OCI-LY1 (cell line): ENCODE measurements at regions not wholly inside any gene's neighbourhood (a gene's known extent, or its start where the extent isn't known, plus 50 kb on each side); places are given as distances from the start of the nearest gene placed in this dataset.

ENCODE experiments used
- H2AFZ ChIP-seq: fragments of 200-600 bp; sonication (generic), shearing (Covaris generic); 2 replicates; pipeline ENCODE4 v1.6.0; 2014; ENCODE audit warnings: antibody characterized with exemption, mild to moderate bottlenecking, low read length
- H3F3A ChIP-seq: fragments of 200-600 bp; sonication (generic), shearing (Covaris generic); 2 replicates; pipeline ENCODE4 v1.6.0; 2014; ENCODE audit warnings: mild to moderate bottlenecking, antibody characterized with exemption, low read length, moderate library complexity; ENCODE audit not compliant: insufficient read depth
- H3K27ac ChIP-seq: fragments of 200-600 bp; sonication (generic); 2 replicates; pipeline ENCODE4 v1.5.1; 2014; ENCODE audit warnings: low read length, mixed run types, mild to moderate bottlenecking, low read depth; ENCODE audit not compliant: poor library complexity, severe bottlenecking
- H3K27me3 ChIP-seq: fragments of 200-600 bp; sonication (generic); 2 replicates; pipeline ENCODE4 v1.6.0; 2014; ENCODE audit warnings: antibody characterized with exemption, mild to moderate bottlenecking, low read length, moderate library complexity; ENCODE audit not compliant: insufficient read depth
- H3K36me3 ChIP-seq: fragments of 200-600 bp; sonication (generic); 2 replicates; pipeline ENCODE4 v1.6.1; 2014; ENCODE audit warnings: mild to moderate bottlenecking, antibody characterized with exemption, low read length, moderate library complexity, mixed read lengths; ENCODE audit not compliant: insufficient read depth
- H3K4me1 ChIP-seq: fragments of 200-600 bp; sonication (generic); 2 replicates; pipeline ENCODE4 v1.5.1; 2014; ENCODE audit warnings: mild to moderate bottlenecking, low read length, moderate library complexity; ENCODE audit not compliant: insufficient read depth, severe bottlenecking
- H3K4me2 ChIP-seq: fragments of 200-600 bp; sonication (generic), shearing (Covaris generic); 2 replicates; pipeline ENCODE4 v1.6.1; 2014; ENCODE audit warnings: low read length
- H3K4me3 ChIP-seq: fragments of 200-600 bp; sonication (generic); 2 replicates; pipeline ENCODE4 v1.5.1; 2014; ENCODE audit warnings: low read length, low read depth, mild to moderate bottlenecking, mixed read lengths; ENCODE audit not compliant: poor library complexity, severe bottlenecking
- H3K79me2 ChIP-seq: fragments of 200-600 bp; shearing (Covaris generic); 2 replicates; pipeline ENCODE4 v1.6.1; 2016; ENCODE audit warnings: mixed run types, low read length, mixed read lengths; ENCODE audit not compliant: insufficient read depth
- H3K9ac ChIP-seq: fragments of 200-600 bp; sonication (generic), shearing (Covaris generic); 2 replicates; pipeline ENCODE4 v1.6.1; 2014; ENCODE audit warnings: mild to moderate bottlenecking, low read length, mixed read lengths
- H3K9me2 ChIP-seq: fragments of 200-600 bp; sonication (generic), shearing (Covaris generic); 2 replicates; pipeline ENCODE4 v1.6.1; 2014; ENCODE audit warnings: low read depth, mild to moderate bottlenecking, low read length, mixed read lengths
- H3K9me3 ChIP-seq: fragments of 200-600 bp; shearing (Covaris generic); 2 replicates; pipeline ENCODE4 v1.6.1; 2014; ENCODE audit warnings: low read length, mixed read lengths
- H4K20me1 ChIP-seq: fragments of 200-600 bp; sonication (generic), shearing (Covaris generic); 2 replicates; pipeline ENCODE4 v1.6.0; 2016; ENCODE audit warnings: mild to moderate bottlenecking, low read length; ENCODE audit not compliant: insufficient read depth
- EZH2 ChIP-seq: fragments of 200-600 bp; sonication (generic), shearing (Covaris generic); IDR thresholded peaks from 2 replicates; pipeline ENCODE4 v1.8.0; 2017; ENCODE audit warnings: borderline replicate concordance, mixed run types, mild to moderate bottlenecking, antibody characterized with exemption, low read length, moderate library complexity, mixed read lengths
- TF ChIP-seq, protein P1 (sequence below): fragments of 200-600 bp; sonication (generic), shearing (Covaris generic); IDR thresholded peaks from 2 replicates; pipeline ENCODE4 v1.5.1; 2017; ENCODE audit warnings: mild to moderate bottlenecking, antibody characterized with exemption, low read length, moderate library complexity, mixed read lengths

DNA sequence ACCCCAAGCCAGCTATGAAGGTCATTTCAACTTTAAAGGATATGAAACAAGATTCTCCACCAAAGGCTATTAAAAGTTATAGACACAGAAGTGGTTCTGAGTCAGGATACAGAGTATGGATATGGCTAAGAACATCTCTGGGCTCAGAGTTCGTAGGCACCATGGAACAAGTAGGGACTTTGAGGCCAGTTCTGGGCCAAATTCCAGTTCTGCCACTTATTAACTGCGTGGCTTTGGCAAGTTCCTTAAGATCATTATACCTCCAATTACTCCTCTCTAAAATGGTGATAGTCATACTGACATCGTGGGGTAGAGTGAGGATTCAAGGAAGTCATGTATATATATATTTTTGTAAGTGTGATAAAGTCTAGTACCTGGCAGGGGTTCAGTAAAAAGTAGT lies 105.8 kb upstream of the NFE2L3 start:
- Histone ChIP-seq H3K4me3 (no peak overlapping the region), H3K27ac (no peak overlapping the region), H2AFZ (no peak overlapping the region), H3K9me2 (no peaks in the 10 kb centered on the region), H3K79me2 (no peaks in the 10 kb centered on the region), H3K36me3 (no peaks in the 10 kb centered on the region), H3K9me3 (peaks cover 2% of the 10 kb centered on the region; the same call in 1 of the 2 replicates), H3K4me2 (no peak overlapping the region), H3K27me3 (no peaks in the 10 kb centered on the region), H3K9ac (no peak overlapping the region), H4K20me1 (no peaks in the 10 kb centered on the region), H3K4me1 (peaks cover 5% of the 10 kb centered on the region), H3F3A (no peaks in the 10 kb centered on the region)
- TF ChIP-seq EZH2 = no peak
- TF ChIP-seq, protein P1, sequence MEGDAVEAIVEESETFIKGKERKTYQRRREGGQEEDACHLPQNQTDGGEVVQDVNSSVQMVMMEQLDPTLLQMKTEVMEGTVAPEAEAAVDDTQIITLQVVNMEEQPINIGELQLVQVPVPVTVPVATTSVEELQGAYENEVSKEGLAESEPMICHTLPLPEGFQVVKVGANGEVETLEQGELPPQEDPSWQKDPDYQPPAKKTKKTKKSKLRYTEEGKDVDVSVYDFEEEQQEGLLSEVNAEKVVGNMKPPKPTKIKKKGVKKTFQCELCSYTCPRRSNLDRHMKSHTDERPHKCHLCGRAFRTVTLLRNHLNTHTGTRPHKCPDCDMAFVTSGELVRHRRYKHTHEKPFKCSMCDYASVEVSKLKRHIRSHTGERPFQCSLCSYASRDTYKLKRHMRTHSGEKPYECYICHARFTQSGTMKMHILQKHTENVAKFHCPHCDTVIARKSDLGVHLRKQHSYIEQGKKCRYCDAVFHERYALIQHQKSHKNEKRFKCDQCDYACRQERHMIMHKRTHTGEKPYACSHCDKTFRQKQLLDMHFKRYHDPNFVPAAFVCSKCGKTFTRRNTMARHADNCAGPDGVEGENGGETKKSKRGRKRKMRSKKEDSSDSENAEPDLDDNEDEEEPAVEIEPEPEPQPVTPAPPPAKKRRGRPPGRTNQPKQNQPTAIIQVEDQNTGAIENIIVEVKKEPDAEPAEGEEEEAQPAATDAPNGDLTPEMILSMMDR = no peak

GRCh38 chr7:26046878-26047277 lies 105.1 kb upstream of the NFE2L3 start:
- peaks cover 8% of the 10 kb centered on the region; the same call in 1 of the 2 replicates for H3K9me3 ChIP-seq
- H3K27me3 ChIP-seq = no peaks in the 10 kb centered on the region
- H3K4me2 ChIP-seq = no peak overlapping the region
- H3K9me2 ChIP-seq = no peaks in the 10 kb centered on the region
- H3K27ac ChIP-seq = no peak overlapping the region
- H3K79me2 ChIP-seq = no peaks in the 10 kb centered on the region
- no peaks in the 10 kb centered on the region; the same call in 1 of the 2 replicates for H3K36me3 ChIP-seq
- no peaks in the 10 kb centered on the region for H4K20me1 ChIP-seq
- no peak overlapping the region for H2AFZ ChIP-seq
- H3K4me1 ChIP-seq = peaks cover 5% of the 10 kb centered on the region
- no peak overlapping the region for H3K4me3 ChIP-seq
- TF ChIP-seq EZH2 = no peak
- TF ChIP-seq, protein P1 = no peak
- H3K9ac ChIP-seq = no peak overlapping the region
- H3F3A ChIP-seq = no peaks in the 10 kb centered on the region

GRCh38 chr7:26048663-26049062 lies 103.3 kb upstream of the NFE2L3 start:
- Histone ChIP-seq H3K27ac (no peak overlapping the region), H2AFZ (no peak overlapping the region), H3K79me2 (no peaks in the 10 kb centered on the region), H3K4me3 (no peak overlapping the region), H3K9ac (no peak overlapping the region), H3K27me3 (0 out of 2 replicates have a peak, but pooled peaks cover under 1% of the 10 kb centered on the region), H3K9me3 (peaks cover 15% of the 10 kb centered on the region; the same call in 1 of the 2 replicates), H3K4me1 (peaks cover 5% of the 10 kb centered on the region), H3K4me2 (no peak overlapping the region), H4K20me1 (no peaks in the 10 kb centered on the region), H3F3A (no peaks in the 10 kb centered on the region), H3K9me2 (no peaks in the 10 kb centered on the region), H3K36me3 (no peaks in the 10 kb centered on the region; the same call in 1 of the 2 replicates)
- TF ChIP-seq EZH2 = no peak
- TF ChIP-seq, protein P1 = no peak
